ENCODE measurements at regions not wholly inside any gene's neighbourhood (a gene's known extent, or its start where the extent isn't known, plus 50 kb on each side); places are given as distances from the start of the nearest gene placed in this dataset.
A peak's percentile ranks its signal among the peaks of the same experiment; 100 is the strongest.

DNA sequence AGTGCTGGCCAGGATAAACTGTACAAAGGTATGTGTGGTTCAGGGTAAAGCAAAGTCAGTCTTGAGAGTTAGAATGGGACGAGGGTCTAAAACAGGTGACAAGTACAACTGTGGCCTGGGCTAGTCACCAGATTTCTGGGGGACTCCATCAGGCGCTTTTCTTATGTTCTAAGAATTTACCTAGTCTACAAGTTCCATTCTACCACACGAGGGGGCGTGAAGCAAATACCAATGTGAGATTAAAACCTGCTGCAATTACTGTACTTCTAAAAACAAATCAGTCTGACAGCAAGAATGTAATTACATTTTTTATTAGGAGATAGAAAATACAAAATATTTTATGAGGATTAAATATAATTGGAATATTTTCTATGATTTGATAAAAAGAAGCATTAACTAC is 146.5 kb downstream of the ALOX5 start:
- ChIA-PET POLR2A (no interaction called here), CTCF (no interaction called here)
- Mint-ChIP-seq H3K27ac (ENCODE audit: unreplicated experiment) (no peak overlapping the region), H3K36me3 (ENCODE audit: insufficient read depth, unreplicated experiment) (no peaks in the 10 kb centered on the region), H3K27me3 (ENCODE audit: insufficient read depth, unreplicated experiment) (peaks cover 6% of the 10 kb centered on the region), H3K4me3 (ENCODE audit: unreplicated experiment) (no peak overlapping the region), H3K9me3 (ENCODE audit: unreplicated experiment) (no peaks in the 10 kb centered on the region), H3K4me1 (ENCODE audit: low read depth, unreplicated experiment) (no peaks in the 10 kb centered on the region)
- TF ChIP-seq, protein P1, sequence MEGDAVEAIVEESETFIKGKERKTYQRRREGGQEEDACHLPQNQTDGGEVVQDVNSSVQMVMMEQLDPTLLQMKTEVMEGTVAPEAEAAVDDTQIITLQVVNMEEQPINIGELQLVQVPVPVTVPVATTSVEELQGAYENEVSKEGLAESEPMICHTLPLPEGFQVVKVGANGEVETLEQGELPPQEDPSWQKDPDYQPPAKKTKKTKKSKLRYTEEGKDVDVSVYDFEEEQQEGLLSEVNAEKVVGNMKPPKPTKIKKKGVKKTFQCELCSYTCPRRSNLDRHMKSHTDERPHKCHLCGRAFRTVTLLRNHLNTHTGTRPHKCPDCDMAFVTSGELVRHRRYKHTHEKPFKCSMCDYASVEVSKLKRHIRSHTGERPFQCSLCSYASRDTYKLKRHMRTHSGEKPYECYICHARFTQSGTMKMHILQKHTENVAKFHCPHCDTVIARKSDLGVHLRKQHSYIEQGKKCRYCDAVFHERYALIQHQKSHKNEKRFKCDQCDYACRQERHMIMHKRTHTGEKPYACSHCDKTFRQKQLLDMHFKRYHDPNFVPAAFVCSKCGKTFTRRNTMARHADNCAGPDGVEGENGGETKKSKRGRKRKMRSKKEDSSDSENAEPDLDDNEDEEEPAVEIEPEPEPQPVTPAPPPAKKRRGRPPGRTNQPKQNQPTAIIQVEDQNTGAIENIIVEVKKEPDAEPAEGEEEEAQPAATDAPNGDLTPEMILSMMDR (IDR thresholded peaks at IDR 0.05; ENCODE audit: insufficient read depth in 1 of 2, low read depth in 1 of 2, low read length in 1 of 2, severe bottlenecking in 1 of 2, unreplicated experiment in 1 of 2), result peak in 1 of 2 experiments; percentile 17
- Histone ChIP-seq H3K36me3 (ENCODE audit: control insufficient read depth, insufficient read depth, low read length) (no peaks in the 10 kb centered on the region), H3K4me1 (no peaks in the 10 kb centered on the region), H3K4me3 (ENCODE audit: low read depth, low read length) (no peak overlapping the region), H3K27me3 (replicated peaks; ENCODE audit: control insufficient read depth, insufficient read depth, low read length) (no peaks in the 10 kb centered on the region), H3K9me3 (no peaks in the 10 kb centered on the region)
- BruUV-seq (replicated peaks), result no TSS peak
- DNase-seq, result no peak
- intact Hi-C loops (cut with micrococcal nuclease; ENCODE audit: unreplicated experiment), result loop anchor here (1.0 kb wide), 1 partner anchor 152 kb away; the partner anchor contains the start of gene ZFAND4

DNA sequence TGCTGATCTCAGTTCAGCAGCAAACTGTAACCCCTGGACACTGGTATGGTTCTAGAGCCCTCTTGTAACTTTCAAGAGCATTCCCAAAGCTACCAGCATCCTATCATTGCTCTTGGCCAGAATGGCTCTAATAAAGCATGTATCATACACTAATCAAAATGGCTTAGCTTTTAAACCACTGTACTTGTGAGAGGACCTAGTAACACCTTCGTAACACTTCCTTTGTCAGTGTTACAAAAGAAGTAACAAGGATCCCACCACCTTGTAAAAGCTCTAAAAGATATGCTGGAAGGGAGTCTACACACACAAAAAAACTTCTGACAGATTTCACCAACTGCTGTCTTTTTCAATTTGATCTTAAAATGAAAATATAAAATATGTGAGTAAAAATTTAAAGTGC is 144.7 kb downstream of the ALOX5 start:
- no peak overlapping the region for H3K27ac Mint-ChIP-seq (ENCODE audit: unreplicated experiment)

DNA sequence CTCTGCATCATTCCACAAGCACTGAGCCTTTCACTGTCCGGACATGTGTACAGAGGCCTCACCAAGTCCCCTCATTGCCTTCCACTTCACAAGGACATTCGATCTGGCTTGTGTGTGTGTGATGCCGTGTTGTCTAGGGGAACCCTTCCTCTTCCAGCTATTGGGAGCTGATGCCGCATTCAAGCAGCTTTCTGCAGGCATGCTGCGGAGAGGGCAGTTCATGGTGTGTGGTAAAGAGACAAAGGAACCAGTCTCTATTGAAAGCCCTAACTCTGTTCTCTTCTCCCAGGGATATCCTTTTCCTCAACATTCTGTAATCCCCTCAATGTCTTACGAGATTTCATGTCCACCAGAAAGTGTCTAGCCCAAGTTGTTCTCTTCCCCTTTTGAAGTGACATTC is 141.6 kb downstream of the ALOX5 start:
- intact Hi-C loops (cut with micrococcal nuclease; ENCODE audit: unreplicated experiment), result no loop called here
- POLR2A ChIA-PET, result no interaction called here
- TF ChIP-seq, protein P1 (IDR thresholded peaks at IDR 0.05; ENCODE audit: insufficient read depth in 1 of 2, low read depth in 1 of 2, low read length in 1 of 2, severe bottlenecking in 1 of 2, unreplicated experiment in 1 of 2), result no peak
- H3K4me3 Mint-ChIP-seq (ENCODE audit: unreplicated experiment), result no peak overlapping the region
- H3K4me3 ChIP-seq (ENCODE audit: low read depth, low read length), result no peak overlapping the region
- H3K27ac Mint-ChIP-seq (ENCODE audit: unreplicated experiment), result no peak overlapping the region
- no peaks in the 10 kb centered on the region for H3K4me1 ChIP-seq
- H3K27me3 Mint-ChIP-seq (ENCODE audit: insufficient read depth, unreplicated experiment), result peaks cover 5% of the 10 kb centered on the region
- no peaks in the 10 kb centered on the region for H3K9me3 Mint-ChIP-seq (ENCODE audit: unreplicated experiment)
- H3K27me3 ChIP-seq (replicated peaks; ENCODE audit: control insufficient read depth, insufficient read depth, low read length), result no peaks in the 10 kb centered on the region
- no peaks in the 10 kb centered on the region for H3K9me3 ChIP-seq
- CTCF ChIA-PET, result no interaction called here
- no TSS peak for BruUV-seq (replicated peaks)
- no peaks in the 10 kb centered on the region for H3K36me3 ChIP-seq (ENCODE audit: control insufficient read depth, insufficient read depth, low read length)
- H3K36me3 Mint-ChIP-seq (ENCODE audit: insufficient read depth, unreplicated experiment), result no peaks in the 10 kb centered on the region
- H3K4me1 Mint-ChIP-seq (ENCODE audit: low read depth, unreplicated experiment), result no peaks in the 10 kb centered on the region
- no peak for DNase-seq

More for the DNA sequence above, 144.7 kb downstream of the ALOX5 start:
- ChIA-PET CTCF (no interaction called here), POLR2A (no interaction called here)
- Histone ChIP-seq H3K4me1 (no peaks in the 10 kb centered on the region), H3K4me3 (ENCODE audit: low read depth, low read length) (no peak overlapping the region), H3K27me3 (replicated peaks; ENCODE audit: control insufficient read depth, insufficient read depth, low read length) (no peaks in the 10 kb centered on the region), H3K9me3 (no peaks in the 10 kb centered on the region), H3K36me3 (ENCODE audit: control insufficient read depth, insufficient read depth, low read length) (no peaks in the 10 kb centered on the region)
- DNase-seq, result no peak
- no TSS peak for BruUV-seq (replicated peaks)
- Mint-ChIP-seq H3K27me3 (ENCODE audit: insufficient read depth, unreplicated experiment) (peaks cover 5% of the 10 kb centered on the region), H3K36me3 (ENCODE audit: insufficient read depth, unreplicated experiment) (no peaks in the 10 kb centered on the region), H3K4me1 (ENCODE audit: low read depth, unreplicated experiment) (no peaks in the 10 kb centered on the region), H3K9me3 (ENCODE audit: unreplicated experiment) (no peaks in the 10 kb centered on the region), H3K4me3 (ENCODE audit: unreplicated experiment) (no peak overlapping the region)
- TF ChIP-seq, protein P1 (IDR thresholded peaks at IDR 0.05; ENCODE audit: insufficient read depth in 1 of 2, low read depth in 1 of 2, low read length in 1 of 2, severe bottlenecking in 1 of 2, unreplicated experiment in 1 of 2), result no peak
- intact Hi-C loops (cut with micrococcal nuclease; ENCODE audit: unreplicated experiment), result no loop called here

All from Caco-2 (cell line).